GM19025 (cell line): ENCODE measurements at regions not wholly inside any gene's neighbourhood (a gene's known extent, or its start where the extent isn't known, plus 50 kb on each side); places are given as distances from the start of the nearest gene placed in this dataset.

ENCODE experiments used
- ATAC-seq: cut with Tn5 transposase; IDR thresholded peaks from one replicate; pipeline ENCODE4 v1.9.1; 2021; ENCODE audit warnings: mild to moderate bottlenecking, low read depth, moderate library complexity; ENCODE audit not compliant: unreplicated experiment

DNA sequence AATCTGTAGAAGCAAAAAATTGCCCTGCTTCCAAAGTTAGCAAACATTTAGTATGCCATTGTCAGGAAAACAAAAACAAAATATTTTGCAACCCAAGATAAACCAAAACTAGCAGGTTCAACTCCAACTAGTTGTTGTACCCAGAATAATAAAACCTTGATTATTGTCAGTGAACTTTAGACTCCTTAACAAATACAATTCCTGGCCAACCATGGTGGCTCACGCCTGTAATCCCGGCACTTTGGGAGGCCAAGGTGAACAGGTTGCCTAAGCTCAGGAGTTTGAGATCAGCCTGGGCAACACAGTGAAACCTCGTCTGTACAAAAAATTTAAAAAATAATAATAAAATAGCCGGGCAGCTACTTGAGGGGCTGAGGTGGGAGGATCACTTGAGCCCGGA is 53.6 kb upstream of the EPCAM start:
- ATAC-seq, result no peak

DNA sequence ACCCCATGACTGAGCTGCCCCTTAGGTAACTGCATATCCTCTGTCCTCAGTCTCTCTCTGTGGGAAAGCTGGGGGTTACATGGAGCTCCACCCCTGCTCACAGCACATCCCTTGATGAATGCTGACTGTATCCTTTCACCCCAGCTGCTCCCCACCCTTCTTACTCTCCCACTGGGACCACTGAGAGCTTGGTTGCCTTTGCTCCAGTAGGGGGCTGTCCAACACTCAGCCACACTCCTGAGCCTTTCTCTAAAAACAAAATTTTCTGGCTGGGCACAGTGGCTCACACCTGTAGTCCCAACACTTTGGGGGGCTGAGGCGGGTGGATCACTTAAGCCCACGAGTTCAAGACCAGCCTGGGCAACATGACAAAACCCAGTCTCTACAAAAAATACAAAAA is 55.4 kb upstream of the EPCAM start:
- ATAC-seq, result no peak

DNA sequence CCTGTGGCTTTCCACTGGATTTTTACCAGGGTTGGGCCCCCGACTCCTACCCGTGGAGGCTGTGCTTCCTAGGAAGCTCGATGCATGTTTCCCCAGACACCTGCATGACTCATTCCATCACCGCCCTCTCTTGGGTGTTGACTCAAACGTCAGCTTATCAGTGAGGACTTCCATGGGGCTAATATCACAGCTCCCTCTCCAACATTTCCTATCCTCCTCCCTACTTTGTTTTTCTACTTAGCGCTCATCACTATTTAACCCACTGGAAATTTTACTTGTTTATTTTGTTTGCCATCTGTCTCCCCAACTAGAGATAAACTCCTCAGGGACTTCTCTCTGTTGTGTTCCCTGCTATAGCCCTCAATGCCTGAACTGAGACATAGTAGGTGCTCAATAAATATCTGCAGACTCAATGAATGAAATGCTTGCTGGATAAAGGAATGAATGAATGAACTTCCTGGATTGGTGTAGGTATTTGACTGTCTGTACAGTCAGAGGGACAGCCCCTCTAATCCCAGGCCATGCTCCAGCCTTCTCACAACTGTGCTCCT is 55.9 kb upstream of the EPCAM start:
- no peak for ATAC-seq

DNA sequence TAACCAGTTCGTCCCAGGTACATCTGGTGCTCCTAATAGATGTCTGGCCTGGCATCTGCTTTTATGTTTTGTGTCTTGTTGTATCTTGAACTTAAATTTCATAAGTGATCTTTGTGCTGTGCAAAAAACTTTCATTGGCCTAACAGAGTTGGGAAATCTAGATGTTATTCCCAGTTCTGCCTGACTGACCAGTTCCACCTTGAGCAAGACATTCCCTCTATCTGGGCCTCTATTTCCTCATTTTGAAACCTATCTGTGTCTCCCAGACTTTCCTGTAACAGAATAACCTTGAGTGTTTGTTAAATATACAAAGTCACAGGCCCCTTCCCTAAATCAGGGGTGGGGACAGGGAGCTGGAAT is 56.6 kb upstream of the EPCAM start:
- no peak for ATAC-seq

DNA sequence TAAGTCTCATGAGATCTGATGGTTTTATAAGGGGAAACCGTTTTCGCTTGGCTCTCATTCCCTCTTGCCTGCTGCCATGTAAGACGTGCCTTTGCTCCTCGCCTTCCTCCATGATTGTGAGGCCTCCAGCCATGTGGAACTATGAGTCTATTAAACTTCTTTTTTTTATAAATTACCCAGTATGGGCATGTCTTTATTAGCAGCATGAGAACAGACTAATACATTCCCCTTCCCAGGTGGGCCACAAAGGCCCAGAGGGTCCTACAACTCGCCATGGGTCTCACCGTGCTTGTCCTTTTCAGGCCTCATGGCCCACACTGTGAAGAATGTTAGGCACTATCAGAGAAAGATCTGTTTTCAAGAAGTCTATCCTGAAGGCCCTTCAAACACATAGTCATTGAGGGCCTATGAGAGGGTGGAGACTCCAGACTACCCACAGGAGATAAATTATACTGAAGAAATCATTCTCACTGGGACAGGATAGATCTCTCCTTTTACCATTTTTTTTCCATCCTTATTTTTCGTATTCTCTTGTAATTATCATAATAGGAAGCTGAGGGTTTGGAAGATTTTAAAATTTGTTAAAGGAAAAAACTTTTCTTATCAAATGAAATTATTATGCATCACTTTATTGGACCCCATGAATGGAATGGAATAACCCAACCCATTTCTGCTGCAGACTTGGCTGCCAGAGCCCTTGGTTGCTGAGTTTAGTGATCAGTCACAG is 57.2 kb upstream of the EPCAM start:
- ATAC-seq, result no peak

DNA sequence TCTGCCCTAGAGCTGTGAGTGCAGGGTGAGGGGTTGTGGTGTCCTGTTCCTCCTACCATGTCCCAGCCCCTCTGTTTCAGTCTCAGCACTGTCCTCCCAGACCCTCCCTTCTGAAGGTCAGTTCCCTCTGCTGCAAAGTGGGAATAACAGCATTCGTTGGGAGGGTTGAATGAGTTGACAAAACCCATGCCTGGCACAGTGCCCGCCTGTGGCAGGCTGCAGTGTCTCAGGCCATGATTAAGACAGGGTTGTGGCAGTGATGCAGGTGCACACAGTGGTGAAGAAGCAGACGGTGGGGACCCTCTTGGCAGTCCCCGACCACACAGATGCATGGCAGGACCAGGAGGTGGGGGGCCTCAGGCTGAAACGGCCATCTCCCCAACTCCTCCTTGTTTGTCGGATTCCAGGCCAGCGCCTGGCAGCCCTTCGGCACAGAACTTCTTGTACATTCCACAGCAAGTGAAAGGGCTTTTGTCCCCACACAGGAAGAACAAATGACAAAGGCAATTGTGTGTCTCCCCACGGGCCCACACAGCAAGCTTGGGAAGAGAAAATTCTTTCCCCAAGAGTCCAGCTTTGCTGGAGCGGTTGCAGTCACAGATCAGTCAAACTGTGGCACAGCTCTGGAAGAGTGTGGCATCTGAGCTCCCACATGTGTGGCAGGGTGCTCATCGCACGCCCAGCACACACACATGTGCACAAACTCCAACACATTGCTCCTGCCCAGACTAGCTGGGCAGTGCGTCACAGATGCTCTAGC is 58.1 kb upstream of the EPCAM start:
- ATAC-seq, result peak; percentile 20

DNA sequence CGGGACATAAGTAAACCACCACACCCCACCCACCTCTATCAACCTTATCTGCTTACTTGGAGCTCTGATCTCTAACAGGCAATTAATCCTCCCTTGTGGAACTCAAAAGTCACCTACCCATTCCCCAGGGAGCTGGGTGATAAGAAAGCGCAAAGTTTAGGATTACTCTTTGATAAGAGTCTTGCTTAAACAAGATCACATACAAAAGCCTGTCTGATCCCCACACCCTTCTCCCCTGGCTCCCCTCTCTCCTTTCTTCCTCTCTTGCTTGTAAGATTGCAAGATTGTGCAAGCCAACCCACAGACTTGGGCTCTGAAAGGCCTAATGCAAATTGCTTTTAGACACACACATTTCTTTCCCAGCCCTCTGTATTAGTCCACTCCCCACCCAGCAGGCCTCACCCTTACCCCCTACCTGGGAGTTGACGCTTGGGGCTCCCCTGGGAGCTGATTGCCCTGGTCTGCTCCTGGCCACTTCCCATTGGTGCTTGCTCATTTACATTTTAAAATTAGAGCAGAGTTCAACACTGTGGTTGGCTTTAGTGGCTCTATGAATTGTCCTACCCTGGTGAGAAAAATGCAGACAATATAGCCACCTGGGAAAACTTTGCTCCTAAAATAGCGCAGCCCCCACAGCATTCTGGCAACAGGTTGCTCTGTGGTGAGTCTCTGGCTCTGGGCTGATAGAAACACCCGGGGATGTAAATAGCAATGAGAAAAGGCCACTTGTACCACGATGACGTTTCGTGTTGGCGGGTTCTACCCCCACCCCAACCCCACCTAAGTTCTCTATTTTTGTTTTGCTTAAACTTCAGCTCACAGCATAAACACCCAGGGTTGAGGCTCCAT is 58.9 kb upstream of the EPCAM start:
- peak; percentile 81 for ATAC-seq

DNA sequence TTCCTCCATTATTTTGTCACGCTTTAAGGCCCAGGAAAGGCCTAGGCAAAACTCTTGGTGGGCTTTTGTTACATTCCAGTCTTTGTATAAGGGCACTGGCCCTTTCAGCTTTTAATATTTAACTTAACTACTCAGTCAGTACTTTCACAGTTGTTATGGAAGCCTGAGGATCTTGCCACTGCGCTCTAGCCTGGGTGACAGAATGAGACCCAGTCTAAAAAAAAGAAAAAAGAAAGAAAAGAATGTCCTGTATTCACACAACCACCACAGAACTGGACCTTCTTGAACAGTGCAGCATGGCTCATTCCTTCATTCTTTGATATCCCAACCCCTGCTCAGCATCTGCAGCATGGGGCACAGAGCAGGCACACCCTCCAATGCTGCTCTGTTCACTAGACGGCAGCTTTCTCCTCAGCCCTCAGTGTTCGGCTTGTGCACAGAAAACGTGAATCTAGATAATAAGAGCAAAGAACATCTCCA is 59.6 kb upstream of the EPCAM start:
- no peak for ATAC-seq

DNA sequence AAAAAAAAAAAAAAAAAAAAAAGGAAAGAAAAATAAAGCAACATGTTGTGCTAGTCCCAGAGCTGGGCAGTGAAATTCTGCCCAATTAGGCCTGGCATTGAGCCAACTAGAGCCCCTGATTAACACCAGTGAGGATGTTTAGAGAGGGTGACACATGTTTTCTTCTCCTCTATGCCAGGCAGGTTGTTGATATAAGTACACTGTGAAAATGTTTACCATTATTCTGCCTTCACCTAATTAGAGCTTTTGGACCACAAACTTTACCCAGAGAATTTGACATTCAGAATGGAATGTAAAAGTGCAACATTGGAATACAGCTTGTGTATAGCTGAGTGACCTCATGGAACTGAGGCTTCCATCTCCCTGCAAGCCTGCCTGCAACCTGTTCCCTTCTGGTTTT is 62.0 kb upstream of the EPCAM start:
- ATAC-seq, result no peak

DNA sequence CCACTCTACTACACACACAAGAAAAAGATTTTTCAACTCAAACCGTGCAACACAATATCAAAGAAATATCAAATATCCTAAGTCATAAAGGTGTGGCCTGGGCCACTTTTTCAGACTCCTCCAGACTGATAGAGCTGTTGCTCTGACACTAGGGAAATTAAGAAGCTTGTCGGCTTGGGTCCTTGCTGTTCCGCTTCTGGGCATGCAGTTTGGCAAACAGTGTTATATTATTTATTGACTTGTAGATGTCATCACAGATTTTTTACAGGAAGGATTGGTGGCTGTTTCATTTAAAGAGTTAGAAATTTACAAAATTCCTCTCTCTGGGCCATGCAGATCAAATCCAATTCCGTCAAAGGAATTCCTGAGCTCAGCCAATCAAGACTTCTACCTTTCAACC is 64.5 kb upstream of the EPCAM start:
- ATAC-seq, result no peak

DNA sequence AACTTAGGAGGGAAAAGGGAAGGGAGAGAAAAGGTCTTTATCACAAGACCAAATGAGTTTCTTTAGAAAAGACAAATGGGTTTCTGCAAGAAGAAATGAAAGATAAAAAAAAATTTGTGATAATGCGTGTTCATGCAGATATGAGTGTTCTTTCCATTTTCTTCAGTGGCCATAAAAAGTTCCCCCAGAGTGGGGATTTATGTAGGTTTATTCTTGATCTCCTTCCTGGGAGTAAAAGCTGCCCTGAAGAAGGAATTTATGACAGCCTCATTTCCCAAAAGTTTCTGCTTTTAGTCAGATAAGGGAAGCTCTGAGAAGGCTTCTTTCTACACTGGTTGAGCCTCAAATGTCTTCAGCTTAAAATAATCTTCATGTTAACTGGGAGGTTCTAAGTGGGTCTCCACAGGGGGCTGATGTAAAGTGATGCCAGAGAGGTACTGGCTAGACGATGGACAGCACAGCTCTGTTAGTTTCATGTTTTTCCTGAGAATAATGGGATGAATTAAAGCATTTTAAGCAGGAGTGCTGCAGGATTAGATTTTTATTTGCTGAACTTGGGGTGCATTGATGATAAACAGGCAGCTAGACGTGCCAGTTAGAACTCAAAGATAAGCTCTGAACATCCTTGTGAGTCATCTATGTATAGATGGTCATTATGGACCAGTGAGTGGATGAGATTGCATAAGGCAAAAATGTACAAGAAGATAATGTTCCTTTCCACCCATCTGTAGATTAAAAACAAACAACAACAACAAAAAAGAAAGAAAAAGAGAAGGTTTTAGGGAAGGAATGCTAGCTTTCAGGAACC is 65.6 kb upstream of the EPCAM start:
- ATAC-seq, result no peak

DNA sequence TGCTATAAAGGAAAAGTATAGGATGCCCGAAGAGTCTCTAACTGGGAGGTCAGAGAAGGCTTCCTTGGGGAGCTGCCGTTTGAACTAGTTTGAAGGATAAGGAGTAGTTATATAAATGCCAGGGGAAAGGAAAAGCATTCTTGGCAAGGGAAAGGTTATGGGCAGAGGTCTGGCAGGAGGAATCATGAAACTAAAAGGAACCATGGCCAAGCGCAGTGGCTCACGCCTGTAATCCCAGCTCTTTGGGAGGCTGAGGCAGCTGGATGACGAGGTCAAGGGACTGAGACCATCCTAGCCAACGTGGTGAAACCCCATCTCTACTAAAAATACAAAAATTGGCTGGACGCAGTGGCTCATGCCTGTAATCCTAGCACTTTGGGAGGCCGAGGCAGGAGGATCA is 66.8 kb upstream of the EPCAM start:
- ATAC-seq, result no peak

DNA sequence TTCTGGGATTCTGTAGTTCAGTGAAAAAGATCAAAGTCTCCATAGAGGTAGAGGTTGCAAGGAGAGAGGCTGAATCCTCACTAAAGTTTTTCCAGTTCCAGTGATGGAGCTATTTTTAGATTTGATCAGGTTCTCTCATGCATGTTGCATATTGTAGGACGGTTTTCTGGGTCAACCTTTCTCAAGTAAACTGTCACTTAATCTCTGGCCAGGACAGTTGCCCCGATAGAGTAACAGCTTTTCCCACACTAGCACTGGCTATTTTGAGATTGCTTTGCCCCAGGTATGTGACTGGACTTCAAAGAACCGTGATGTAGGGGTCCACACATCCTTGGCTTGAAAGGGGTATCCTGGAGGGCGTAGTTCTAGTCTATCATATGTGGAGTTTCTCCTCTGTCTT is 67.4 kb upstream of the EPCAM start:
- ATAC-seq, result no peak

DNA sequence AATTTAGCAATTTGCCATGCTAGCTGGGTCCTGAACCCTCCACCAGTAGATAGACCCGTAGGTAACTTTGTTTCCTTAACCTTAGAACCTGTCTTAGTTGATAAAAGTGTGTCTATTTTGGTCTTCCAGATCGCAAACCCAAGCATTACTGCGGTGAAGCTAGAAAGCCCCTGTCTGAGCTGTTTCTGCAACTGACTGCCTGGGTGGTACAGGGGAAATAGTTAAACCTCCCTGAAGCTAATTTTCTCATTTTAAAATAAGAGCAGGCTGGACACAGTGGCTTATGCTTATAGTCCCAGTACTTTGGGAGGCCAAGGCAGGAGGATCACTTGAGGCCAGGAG is 67.9 kb upstream of the EPCAM start:
- ATAC-seq, result peak; percentile 63

DNA sequence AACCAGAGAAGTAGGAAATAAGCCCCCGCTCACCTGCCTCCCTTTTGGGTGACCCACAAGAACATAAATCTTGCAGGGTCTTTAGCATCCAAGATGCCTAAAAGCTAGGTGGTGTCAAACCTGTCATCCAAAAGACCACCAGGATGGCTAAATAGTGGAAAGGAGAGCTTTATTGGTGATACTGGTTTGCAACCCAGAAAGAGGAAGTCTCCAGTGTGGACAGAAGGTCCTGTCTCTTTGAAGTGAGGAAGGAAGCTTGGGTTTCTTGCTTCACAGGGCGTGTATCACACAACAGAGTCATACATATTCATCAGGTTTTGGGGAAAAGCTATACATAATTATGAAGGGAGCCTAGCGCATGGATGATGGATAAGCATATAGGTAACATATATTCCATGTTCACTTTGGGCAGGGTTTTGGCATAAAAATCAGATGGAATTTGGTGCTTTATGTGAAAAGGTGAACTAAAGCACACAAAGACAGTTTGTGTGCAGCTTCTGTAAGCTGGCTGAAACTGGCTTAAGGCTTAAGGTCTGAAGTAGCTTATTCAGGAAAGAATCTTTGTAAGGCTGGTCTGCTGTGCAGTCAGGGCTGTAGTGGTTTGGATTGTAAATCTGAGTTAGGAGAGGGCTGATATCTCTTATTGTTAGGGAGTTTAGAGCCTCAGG is 68.4 kb upstream of the EPCAM start:
- no peak for ATAC-seq

DNA sequence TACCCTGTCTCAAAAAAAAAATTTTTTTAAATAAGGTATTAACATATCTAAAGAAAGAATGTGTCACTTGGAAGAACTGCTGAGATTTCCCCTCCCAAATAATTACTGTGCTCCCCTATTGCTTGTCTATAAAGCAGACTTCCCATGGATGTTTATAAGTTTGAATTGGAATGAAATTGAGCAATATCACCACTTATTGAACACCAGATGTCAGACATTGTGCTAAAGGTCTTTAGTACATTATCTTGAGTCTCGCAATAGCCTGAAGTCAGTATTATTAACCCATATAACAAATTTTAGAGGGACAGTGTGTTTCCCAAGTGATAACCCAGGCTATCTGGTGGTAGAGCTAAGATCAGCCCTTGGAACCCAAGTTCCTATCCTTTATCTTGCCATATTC is 69.0 kb upstream of the EPCAM start:
- ATAC-seq, result no peak

DNA sequence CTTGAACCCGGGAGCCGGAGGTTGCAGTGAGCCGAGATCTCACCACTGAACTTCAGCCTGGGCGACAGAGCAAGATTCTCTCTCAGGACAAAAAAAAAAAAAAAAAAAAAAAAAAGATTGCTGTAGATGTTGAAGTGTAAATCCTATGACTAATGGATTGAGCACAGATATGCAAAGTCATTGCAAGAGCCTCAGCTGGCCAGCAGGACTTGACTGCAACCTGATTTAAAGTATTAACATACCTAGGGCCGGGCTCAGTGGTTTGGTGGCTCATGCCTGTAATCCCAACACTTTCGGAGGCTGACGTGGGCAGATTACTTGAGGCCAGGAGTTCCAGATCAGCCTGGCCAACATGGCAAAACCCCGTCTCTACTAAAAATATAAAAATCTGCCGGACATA is 69.6 kb upstream of the EPCAM start:
- ATAC-seq, result no peak

DNA sequence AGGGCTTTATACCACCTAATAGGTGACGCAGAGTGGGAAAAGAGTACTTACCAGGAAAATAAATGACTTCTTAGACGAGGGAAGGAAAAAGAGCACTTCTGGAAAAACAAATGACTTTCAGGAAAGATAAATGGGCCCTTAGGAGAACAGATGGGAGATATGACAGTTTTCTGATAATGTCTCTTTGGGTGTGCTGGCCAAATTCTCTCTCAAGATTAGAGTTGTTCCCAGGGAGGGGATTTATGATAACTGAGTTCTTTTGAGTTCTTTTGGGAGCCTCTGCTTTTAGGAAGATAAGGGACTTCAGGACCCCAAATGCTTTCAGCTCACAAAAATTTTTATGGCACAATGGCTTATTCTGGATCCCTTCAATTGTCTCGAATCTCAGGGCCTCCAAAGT is 70.3 kb upstream of the EPCAM start:
- no peak for ATAC-seq

DNA sequence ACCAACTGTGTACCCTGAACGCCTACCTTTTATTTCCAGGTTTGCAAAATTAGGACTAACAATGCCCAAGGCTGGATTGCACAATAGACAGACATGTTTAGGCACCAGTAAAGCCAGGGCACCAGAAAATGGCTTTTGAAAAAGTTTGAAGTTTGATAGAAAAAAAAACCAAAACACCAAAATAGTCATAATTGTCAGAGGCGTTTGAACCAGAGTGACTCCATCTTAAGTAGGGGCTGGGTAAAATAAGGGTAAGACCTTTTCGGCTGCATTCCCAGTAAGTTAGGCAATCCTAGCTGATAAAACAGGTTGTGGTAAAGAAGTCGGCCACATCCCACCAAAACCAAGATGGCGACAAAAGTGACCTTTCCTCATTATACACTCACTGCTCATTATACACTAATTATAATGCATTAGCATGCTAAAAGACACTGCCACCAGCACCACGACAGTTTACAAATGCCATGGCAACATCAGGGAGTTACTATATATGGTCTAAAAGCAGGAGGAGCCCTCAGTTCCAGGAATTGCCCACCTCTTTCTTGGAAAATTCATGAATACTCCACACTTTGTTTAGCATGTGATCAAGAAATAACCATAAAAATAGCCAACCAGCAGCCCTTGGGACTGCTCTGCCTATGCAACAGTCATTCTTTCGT is 71.2 kb upstream of the EPCAM start:
- ATAC-seq, result no peak
